WTC11 (cell line): ENCODE measurements at regions not wholly inside any gene's neighbourhood (a gene's known extent, or its start where the extent isn't known, plus 50 kb on each side); places are given as distances from the start of the nearest gene placed in this dataset.
A peak's percentile ranks its signal among the peaks of the same experiment; 100 is the strongest.

Source experiments
- ATAC-seq: fragments of 200-7000 bp; cut with Tn5 transposase; 2 replicates; pipeline ENCODE4 v1.10.0; 2021; ENCODE audit warnings: mild to moderate bottlenecking, moderate library complexity
- CTCF ChIA-PET: fragments of 300-600 bp; sonication (Branson Sonifier 250); formaldehyde crosslinking; loops from one replicate; lab custom pipeline; 2021; ENCODE audit warnings: antibody characterized with exemption; lab: Charles Lee
- POLR2A ChIA-PET: fragments of 350-600 bp; sonication (Branson Sonifier 250); formaldehyde crosslinking; loops from one replicate; lab custom pipeline; 2021; ENCODE audit warnings: antibody characterized with exemption; lab: Charles Lee
- DNase-seq: peaks from one replicate; pipeline ENCODE4 v3.0.0; 2021; ENCODE audit warnings: low spot score
- H3K27ac Mint-ChIP-seq: 2 replicates; pipeline ENCODE4 v1.8.0; 2021; ENCODE audit warnings: mixed read lengths
- H3K27me3 Mint-ChIP-seq: 2 replicates; pipeline ENCODE4 v1.8.0; 2021; ENCODE audit warnings: low read depth, mild to moderate bottlenecking, moderate library complexity, mixed read lengths
- H3K36me3 Mint-ChIP-seq: 2 replicates; pipeline ENCODE4 v1.8.0; 2021; ENCODE audit warnings: mixed read lengths
- H3K4me1 Mint-ChIP-seq: 2 replicates; pipeline ENCODE4 v1.8.0; 2022; ENCODE audit warnings: mixed read lengths
- H3K4me3 Mint-ChIP-seq: 2 replicates; pipeline ENCODE4 v1.8.0; 2021; ENCODE audit warnings: mild to moderate bottlenecking, moderate library complexity, mixed read lengths
- H3K9me3 Mint-ChIP-seq: 2 replicates; pipeline ENCODE4 v1.8.0; 2021; ENCODE audit warnings: mixed read lengths
- EMX1 ChIP-seq: fragments of 250-450 bp; sonication (Bioruptor Pico); IDR thresholded peaks from 2 replicates; pipeline ENCODE4 v1.8.0; 2021; ENCODE audit warnings: mild to moderate bottlenecking
- ESRRA ChIP-seq: sonication (generic); formaldehyde crosslinking; IDR thresholded peaks from 2 replicates; pipeline ENCODE4 v1.8.1; 2022; ENCODE audit warnings: mild to moderate bottlenecking, missing genetic modification reagents, borderline replicate concordance
- ETV6 ChIP-seq: sonication (generic); formaldehyde crosslinking; IDR thresholded peaks from 2 replicates; pipeline ENCODE4 v1.8.1; 2022; ENCODE audit warnings: mild to moderate bottlenecking, missing genetic modification reagents
- GABPB1 ChIP-seq: sonication (generic); formaldehyde crosslinking; IDR thresholded peaks from 2 replicates; pipeline ENCODE4 v1.8.1; 2023; ENCODE audit warnings: mild to moderate bottlenecking, missing genetic modification reagents
- GRHL2 ChIP-seq: fragments of 250-450 bp; sonication (Bioruptor Pico); IDR thresholded peaks from 2 replicates; pipeline ENCODE4 v1.8.0; 2022; ENCODE audit warnings: mild to moderate bottlenecking, moderate library complexity; ENCODE audit not compliant: insufficient replicate concordance, severe bottlenecking
- HMGXB4 ChIP-seq: sonication (generic); formaldehyde crosslinking; IDR thresholded peaks from 2 replicates; pipeline ENCODE4 v1.8.1; 2023; ENCODE audit warnings: mild to moderate bottlenecking, moderate library complexity, missing genetic modification reagents
- IRF2 ChIP-seq: sonication (generic); formaldehyde crosslinking; IDR thresholded peaks from 2 replicates; pipeline ENCODE4 v1.8.0; 2022; ENCODE audit warnings: low read depth, missing genetic modification reagents, borderline replicate concordance
- JAZF1 ChIP-seq: fragments of 250-450 bp; sonication (Bioruptor Pico); IDR thresholded peaks from 2 replicates; pipeline ENCODE4 v1.9.0; 2021; ENCODE audit warnings: moderate library complexity, mild to moderate bottlenecking, inconsistent platforms
- NFE2L1 ChIP-seq: sonication (generic); formaldehyde crosslinking; IDR thresholded peaks from 2 replicates; pipeline ENCODE4 v1.8.1; 2023; ENCODE audit warnings: missing genetic modification reagents
- NR1H2 ChIP-seq: sonication (generic); formaldehyde crosslinking; IDR thresholded peaks from 2 replicates; pipeline ENCODE4 v1.9.0; 2021; ENCODE audit warnings: mild to moderate bottlenecking, moderate library complexity, missing genetic modification reagents
- SMAD3 ChIP-seq: sonication (generic); formaldehyde crosslinking; IDR thresholded peaks from 2 replicates; pipeline ENCODE4 v1.8.0; 2022; ENCODE audit warnings: missing genetic modification reagents, mild to moderate bottlenecking, borderline replicate concordance
- SMAD4 ChIP-seq: sonication (generic); formaldehyde crosslinking; IDR thresholded peaks from 2 replicates; pipeline ENCODE4 v1.8.0; 2022; ENCODE audit warnings: mild to moderate bottlenecking, missing genetic modification reagents
- TEAD1 ChIP-seq: sonication (generic); formaldehyde crosslinking; IDR thresholded peaks from 2 replicates; pipeline ENCODE4 v1.8.0; 2022; ENCODE audit warnings: mild to moderate bottlenecking, missing genetic modification reagents
- ZBTB21 ChIP-seq: sonication (generic); formaldehyde crosslinking; IDR thresholded peaks from 2 replicates; pipeline ENCODE4 v1.8.1; 2023; ENCODE audit warnings: mild to moderate bottlenecking, missing genetic modification reagents, borderline replicate concordance
- ZNF425 ChIP-seq: fragments of 250-450 bp; sonication (Bioruptor Pico); conservative IDR thresholded peaks from 2 replicates; pipeline ENCODE4 v1.9.0; 2021; ENCODE audit warnings: mild to moderate bottlenecking
- ZNF512 ChIP-seq: sonication (generic); formaldehyde crosslinking; IDR thresholded peaks from 2 replicates; pipeline ENCODE4 v1.8.1; 2022; ENCODE audit warnings: missing genetic modification reagents, borderline replicate concordance
- TF ChIP-seq, protein P1 (sequence below): sonication (generic); formaldehyde crosslinking; IDR thresholded peaks from 2 replicates; pipeline ENCODE4 v1.8.0; 2022; ENCODE audit warnings: mild to moderate bottlenecking, missing genetic modification reagents
- TF ChIP-seq, protein P2 (sequence below): fragments of 250-450 bp; sonication (Bioruptor Pico); IDR thresholded peaks from 2 replicates; pipeline ENCODE4 v1.9.0; 2021; ENCODE audit warnings: mild to moderate bottlenecking, borderline replicate concordance
- TF ChIP-seq, protein P3 (sequence below): sonication (generic); formaldehyde crosslinking; IDR thresholded peaks from 2 replicates; pipeline ENCODE4 v1.8.1; 2023; ENCODE audit warnings: mild to moderate bottlenecking, missing genetic modification reagents

- H3K4me1 Mint-ChIP-seq, result peaks cover 57% of the 10 kb centered on the region
- TF ChIP-seq ZNF512 (CRISPR knock-in tag) (no peak), NFE2L1 (CRISPR knock-in tag) (no peak), GABPB1 (no peak), ESRRA (CRISPR knock-in tag) (no peak), ZBTB21 (no peak)
- no peak overlapping the region for H3K27ac Mint-ChIP-seq
- H3K4me3 Mint-ChIP-seq, result peak overlapping the region; percentile 37
- no peaks in the 10 kb centered on the region for H3K27me3 Mint-ChIP-seq
- no peaks in the 10 kb centered on the region for H3K9me3 Mint-ChIP-seq
- no peaks in the 10 kb centered on the region for H3K36me3 Mint-ChIP-seq
- ATAC-seq (no peak), DNase-seq (no peak)
- POLR2A ChIA-PET, result no interaction called here
- CTCF ChIA-PET, result interaction anchor here (0.6 to 3.5 kb wide), 7 partner anchors 12 to 311 kb away, joined by 3 to 35 read pairs (median 4); no protein-coding TSS in a partner anchor
Measured at GRCh38 chr16:85236818-85237150, 124.5 kb upstream of the CIBAR2 start.

DNA sequence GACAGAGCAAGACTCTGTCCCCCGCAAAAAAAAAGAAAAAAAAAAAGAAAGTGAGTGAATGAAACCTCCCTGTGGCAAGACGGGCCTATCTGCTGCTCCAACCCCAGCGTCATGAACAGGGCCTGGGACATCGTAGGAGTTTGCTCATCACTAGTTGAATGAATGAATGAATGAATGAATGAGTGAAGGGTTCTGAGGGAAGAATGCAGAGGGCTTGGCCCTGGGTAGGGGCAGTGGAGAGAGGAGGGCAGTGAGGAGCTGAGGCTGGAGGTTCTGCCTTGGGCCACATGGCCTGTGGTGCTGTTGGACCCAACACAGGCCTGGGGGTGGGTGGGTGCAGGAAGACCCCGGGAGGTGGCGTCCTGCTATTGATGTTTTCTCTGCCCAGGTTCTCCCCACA lies 125.5 kb upstream of the CIBAR2 start:
- Mint-ChIP-seq H3K4me3 (no peak overlapping the region), H3K4me1 (peaks cover 62% of the 10 kb centered on the region), H3K36me3 (no peaks in the 10 kb centered on the region), H3K9me3 (no peaks in the 10 kb centered on the region), H3K27ac (peak overlapping the region; percentile 82; the same call in 1 of the 2 replicates), H3K27me3 (no peaks in the 10 kb centered on the region)
- no peak for DNase-seq
- TF ChIP-seq TEAD1 (CRISPR knock-in tag) (no peak), NR1H2 (no peak), HMGXB4 (CRISPR knock-in tag) (no peak), GRHL2 (CRISPR knock-in tag) (no peak), SMAD4 (CRISPR knock-in tag) (no peak), SMAD3 (CRISPR knock-in tag) (no peak)
- TF ChIP-seq, protein P1, sequence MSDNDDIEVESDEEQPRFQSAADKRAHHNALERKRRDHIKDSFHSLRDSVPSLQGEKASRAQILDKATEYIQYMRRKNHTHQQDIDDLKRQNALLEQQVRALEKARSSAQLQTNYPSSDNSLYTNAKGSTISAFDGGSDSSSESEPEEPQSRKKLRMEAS (CRISPR knock-in tag), result no peak
- TF ChIP-seq, protein P2, sequence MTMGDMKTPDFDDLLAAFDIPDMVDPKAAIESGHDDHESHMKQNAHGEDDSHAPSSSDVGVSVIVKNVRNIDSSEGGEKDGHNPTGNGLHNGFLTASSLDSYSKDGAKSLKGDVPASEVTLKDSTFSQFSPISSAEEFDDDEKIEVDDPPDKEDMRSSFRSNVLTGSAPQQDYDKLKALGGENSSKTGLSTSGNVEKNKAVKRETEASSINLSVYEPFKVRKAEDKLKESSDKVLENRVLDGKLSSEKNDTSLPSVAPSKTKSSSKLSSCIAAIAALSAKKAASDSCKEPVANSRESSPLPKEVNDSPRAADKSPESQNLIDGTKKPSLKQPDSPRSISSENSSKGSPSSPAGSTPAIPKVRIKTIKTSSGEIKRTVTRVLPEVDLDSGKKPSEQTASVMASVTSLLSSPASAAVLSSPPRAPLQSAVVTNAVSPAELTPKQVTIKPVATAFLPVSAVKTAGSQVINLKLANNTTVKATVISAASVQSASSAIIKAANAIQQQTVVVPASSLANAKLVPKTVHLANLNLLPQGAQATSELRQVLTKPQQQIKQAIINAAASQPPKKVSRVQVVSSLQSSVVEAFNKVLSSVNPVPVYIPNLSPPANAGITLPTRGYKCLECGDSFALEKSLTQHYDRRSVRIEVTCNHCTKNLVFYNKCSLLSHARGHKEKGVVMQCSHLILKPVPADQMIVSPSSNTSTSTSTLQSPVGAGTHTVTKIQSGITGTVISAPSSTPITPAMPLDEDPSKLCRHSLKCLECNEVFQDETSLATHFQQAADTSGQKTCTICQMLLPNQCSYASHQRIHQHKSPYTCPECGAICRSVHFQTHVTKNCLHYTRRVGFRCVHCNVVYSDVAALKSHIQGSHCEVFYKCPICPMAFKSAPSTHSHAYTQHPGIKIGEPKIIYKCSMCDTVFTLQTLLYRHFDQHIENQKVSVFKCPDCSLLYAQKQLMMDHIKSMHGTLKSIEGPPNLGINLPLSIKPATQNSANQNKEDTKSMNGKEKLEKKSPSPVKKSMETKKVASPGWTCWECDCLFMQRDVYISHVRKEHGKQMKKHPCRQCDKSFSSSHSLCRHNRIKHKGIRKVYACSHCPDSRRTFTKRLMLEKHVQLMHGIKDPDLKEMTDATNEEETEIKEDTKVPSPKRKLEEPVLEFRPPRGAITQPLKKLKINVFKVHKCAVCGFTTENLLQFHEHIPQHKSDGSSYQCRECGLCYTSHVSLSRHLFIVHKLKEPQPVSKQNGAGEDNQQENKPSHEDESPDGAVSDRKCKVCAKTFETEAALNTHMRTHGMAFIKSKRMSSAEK (CRISPR knock-in tag), result no peak
- no peak for ATAC-seq
- POLR2A ChIA-PET, result interaction anchor here (0.9 kb wide), 1 partner anchor 16 kb away, joined by 3 read pairs; no protein-coding TSS in a partner anchor
- CTCF ChIA-PET, result interaction anchor here (0.7 to 4.9 kb wide), 13 partner anchors 8 to 224 kb away, joined by 3 to 37 read pairs (median 4); no protein-coding TSS in a partner anchor

DNA sequence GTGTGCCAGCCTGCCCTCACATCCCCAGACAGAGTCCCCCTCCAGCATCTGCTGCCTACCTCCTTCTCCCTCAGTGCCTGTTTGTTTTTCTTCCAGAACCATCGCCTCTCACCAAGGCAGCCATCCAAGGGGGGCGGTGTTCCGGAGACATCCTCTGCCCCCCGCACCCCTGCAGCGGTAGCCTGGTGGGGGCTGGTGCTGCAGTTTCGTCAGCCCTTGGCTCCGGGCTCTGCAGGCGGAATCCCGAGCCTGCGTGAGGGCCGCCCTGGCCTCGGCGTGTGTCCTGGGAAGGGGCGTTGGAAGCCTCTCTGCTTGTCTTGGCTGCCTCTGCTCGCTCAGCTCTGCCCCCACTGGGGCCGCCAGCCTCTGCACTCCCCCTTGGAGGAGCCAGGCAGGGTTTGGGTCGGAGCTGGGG lies 126.0 kb upstream of the CIBAR2 start:
- ChIA-PET POLR2A (interaction anchor here (0.9 kb wide), 1 partner anchor 15 kb away, joined by 3 read pairs; no protein-coding TSS in a partner anchor), CTCF (interaction anchor here (0.6 to 4.9 kb wide), 12 partner anchors 9 to 224 kb away, joined by 3 to 37 read pairs (median 4); no protein-coding TSS in a partner anchor)
- H3K9me3 Mint-ChIP-seq, result no peaks in the 10 kb centered on the region
- no peak overlapping the region for H3K4me3 Mint-ChIP-seq
- ATAC-seq, result peak; percentile 53
- H3K27me3 Mint-ChIP-seq, result no peaks in the 10 kb centered on the region
- H3K27ac Mint-ChIP-seq, result no peak overlapping the region
- DNase-seq, result peak; percentile 77
- no peaks in the 10 kb centered on the region for H3K36me3 Mint-ChIP-seq
- H3K4me1 Mint-ChIP-seq, result peaks cover 59% of the 10 kb centered on the region
- TF ChIP-seq EMX1 (CRISPR knock-in tag), result no peak
- TF ChIP-seq JAZF1 (CRISPR knock-in tag), result no peak
- no peak for TF ChIP-seq IRF2 (CRISPR knock-in tag)
- TF ChIP-seq, protein P3, sequence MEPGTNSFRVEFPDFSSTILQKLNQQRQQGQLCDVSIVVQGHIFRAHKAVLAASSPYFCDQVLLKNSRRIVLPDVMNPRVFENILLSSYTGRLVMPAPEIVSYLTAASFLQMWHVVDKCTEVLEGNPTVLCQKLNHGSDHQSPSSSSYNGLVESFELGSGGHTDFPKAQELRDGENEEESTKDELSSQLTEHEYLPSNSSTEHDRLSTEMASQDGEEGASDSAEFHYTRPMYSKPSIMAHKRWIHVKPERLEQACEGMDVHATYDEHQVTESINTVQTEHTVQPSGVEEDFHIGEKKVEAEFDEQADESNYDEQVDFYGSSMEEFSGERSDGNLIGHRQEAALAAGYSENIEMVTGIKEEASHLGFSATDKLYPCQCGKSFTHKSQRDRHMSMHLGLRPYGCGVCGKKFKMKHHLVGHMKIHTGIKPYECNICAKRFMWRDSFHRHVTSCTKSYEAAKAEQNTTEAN (CRISPR knock-in tag), result no peak
- TF ChIP-seq ZNF425 (CRISPR knock-in tag), result no peak
- TF ChIP-seq ETV6 (CRISPR knock-in tag), result peak; percentile 35; the same call in 1 of the 2 replicates
